ENCODE measurements at regions not wholly inside any gene's neighbourhood (a gene's known extent, or its start where the extent isn't known, plus 50 kb on each side); places are given as distances from the start of the nearest gene placed in this dataset.
"Not testable (repeated sequence)": the region's sequence is repeated elsewhere in the genome, so short reads cannot be mapped to it uniquely, and the experiment has no call there.

DNA sequence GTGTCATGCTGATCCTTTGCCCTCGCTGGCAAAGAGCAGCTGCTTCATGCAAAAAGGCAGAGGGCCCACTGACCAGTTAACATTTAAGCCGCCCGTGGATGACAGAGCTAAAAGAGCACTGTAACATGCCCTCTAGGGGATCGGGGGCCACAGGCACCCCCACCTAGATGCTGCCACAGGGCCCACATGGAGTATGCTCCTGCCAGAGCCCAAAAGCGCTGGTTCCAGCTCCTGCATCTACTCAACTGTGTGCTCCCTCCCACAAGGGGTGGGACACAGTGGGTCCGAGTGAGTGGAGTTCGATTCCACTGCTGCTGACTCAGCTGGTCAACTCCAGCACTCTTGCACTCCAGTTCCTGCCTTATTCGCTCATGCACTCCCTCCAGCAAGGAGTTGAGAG lies 199.8 kb upstream of the CNTNAP2 start:
- DNase-seq, result no peak

DNA sequence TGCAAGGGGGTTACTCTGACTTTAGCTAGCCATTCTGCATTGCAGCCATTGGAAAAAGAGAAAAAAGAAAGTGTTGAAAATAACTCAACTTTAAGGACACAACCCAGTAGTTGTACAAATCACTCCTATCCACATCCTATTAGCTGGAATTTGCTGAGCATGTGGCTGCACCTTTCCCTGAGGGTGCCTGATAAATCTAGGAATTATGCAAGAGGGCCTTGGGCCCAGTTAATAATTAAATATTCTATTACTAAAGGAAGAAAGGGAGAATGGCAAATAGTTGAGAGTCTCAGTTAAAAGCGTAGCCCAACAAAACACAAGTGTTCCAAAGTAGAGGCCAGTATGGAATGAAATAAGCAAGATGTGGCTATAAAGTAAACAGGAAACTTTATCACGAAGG lies 200.9 kb upstream of the CNTNAP2 start:
- no peak for DNase-seq

DNA sequence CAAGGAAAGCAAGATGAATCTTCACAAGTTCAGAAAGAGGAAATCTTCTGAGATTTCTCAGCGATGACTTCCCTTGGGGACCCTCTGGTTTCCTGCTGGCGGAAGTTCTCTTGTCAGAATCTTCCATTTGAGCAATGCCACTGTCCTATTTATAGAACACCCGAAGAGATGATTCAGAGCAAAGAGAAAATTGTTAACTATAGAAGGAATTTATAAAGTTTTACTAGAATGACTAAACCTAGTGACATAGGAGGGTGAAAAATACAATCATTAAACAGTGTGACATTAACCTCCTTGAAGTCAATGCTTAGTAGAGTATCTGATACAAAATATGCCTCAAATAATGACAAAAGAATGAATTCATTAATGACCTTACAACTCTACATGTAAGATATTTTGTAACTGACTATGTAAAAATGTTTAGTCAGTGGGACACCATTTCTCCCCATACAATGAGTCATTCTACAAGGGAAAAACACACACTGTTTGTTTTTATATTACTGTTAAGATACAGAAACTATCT lies 206.5 kb upstream of the CNTNAP2 start:
- DNase-seq, result no peak

DNA sequence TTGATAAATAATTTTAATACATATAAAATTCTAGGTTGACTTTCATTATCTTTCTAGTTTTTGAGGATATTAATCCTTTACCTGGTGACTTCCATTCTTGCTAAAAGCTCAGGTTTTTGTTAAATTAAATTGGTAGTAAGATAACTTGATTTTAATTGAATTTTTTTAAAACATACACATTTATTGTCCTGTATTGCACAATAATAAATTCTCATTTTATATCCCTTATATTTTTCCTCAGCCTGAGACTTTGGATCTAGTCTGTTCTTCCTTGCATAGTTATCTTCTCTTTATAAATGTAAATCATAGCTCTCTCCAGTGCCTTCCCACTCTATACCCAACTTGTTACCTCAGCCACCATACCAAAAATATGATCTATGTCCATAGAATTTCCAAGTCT lies 212.9 kb upstream of the CNTNAP2 start:
- no peak for DNase-seq

DNA sequence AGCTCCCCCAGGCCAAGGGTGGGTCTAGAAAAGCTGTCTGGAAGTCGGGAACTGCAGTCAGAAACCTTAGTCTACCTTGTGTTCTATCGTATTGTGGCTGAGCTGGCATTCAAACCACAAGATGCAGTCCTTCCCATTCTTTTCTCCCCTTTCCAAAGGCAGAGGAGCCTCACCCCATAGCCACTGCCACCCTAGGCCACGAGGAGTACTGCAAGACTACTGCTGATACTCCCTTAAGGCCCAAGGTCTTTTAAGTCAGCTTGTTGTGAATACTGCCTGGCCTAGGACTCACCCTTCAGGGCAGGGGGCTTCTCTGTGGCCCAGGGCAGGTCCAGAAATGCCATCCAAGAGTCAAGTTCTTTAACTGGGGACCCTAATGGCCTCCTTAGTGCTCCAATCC lies 214.5 kb upstream of the CNTNAP2 start:
- no peak for DNase-seq

DNA sequence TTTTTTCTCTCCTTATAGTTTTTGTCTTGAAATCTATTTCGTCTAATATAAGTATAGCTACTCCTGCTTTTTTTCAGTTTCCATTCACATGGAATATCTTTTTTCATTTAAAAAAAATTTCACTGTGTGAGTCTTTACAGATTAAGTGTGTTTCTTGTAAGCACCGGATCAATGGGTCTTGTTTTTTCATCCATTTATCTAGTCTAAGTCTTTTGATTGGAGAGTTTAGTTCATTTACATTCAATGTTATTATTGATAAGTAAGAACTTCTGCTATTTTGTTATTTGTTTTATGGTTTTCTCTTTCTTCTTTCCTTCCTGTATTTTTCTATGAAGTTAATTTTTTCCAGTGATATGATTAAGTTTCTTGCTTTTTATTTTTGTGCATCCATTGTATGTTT lies 216.7 kb upstream of the CNTNAP2 start:
- no peak for DNase-seq

DNA sequence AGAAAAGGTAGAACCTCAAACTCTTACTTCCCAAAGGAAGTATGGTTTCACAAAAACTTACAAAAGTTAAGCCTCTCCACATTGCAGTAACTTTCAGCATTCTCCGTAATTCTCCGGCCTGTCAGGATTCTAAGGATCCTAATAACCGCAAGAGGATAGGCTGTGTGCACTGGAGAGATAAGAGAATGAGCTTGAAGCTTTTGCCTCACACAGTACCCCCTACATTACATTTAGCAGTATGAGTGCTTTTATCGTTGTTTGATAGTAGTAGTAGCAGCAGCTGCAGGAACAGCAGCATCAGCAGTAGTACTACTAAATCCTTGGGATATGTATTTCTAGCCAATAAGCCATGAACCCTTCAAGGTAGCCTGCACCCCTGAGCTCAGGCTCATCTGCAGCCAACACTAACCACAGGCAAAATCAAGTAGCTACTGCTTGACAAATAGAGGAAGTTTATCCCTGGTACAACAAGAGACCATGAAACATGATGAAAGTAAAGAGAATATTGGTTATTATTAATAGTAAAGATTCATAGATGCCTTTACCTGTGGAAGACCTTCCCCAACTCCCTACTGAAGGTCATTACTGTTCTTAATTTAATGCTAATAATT lies 222.6 kb upstream of the CNTNAP2 start:
- no peak for DNase-seq

DNA sequence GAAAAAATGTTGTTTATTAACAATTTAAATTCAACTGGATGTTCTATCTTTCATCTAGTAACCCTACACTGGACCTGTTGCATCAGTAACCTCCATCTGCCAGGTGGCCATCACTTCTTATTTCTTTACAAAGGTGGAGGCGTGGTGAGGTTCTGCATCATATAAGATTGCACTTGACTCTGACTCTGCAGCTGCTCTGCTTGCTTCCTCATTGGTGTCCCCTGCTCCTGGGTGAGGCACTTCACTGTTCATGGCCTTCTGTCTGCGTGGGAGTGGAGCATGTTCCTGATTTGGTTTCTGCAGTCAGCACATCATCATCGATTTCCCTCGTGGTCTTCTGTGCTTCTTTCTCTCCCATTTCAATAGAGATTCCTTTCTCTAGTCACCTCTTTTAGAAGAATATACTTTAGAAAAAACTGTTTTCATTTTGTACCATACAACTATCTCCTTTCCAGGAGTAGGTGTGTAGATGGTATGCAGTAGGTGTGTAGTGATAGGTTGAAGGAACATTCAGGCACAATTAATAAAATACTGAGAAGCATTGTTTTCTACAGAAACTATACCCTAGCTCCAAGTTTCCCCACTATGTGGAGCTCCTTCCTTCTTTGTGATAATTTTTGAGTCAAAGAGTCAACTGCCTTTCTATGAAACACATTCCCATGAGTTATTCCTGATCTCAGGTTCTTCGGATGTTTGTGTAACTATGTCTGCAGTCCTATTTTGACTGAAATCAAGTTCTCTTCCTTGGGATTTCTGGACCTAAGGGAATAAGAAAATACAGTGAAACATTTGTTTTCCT lies 231.7 kb upstream of the CNTNAP2 start:
- no peak for DNase-seq

DNA sequence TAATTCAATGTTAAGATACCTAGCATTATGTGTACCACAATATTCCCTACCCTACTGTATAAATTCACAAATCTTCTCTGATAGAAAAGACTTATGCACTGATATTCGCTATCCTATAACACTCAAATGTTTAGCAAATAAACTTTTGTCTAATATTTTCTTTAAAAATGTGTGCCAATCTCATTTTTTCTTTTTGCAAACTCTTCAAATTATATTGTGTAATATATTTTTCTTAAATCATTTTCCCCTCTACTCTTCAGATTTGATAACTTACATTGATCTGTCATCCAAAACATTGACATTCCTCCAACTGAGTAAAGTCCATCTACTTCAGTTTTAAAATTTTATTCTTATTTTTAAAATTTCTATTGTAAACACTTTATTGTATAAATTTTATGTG lies 240.2 kb upstream of the CNTNAP2 start:
- DNase-seq, result no peak

DNA sequence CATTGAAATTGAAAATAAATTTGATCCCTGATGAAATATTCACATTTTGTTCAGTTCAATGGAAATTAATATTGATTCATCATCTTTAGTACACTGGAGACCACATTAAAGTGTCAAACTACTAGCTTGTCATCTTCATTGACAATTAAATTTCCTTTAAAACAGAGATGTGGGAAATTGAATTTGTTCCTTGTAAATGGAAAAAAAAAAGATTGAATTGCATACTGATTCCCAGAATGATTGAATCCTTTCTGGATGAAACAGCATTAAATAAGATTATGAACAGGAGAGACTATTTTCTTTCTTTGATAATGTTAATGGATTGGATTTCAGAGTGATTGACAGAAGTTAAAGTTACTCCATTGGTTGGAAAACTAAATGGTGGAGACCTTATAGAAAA lies 241.3 kb upstream of the CNTNAP2 start:
- DNase-seq, result no peak

DNA sequence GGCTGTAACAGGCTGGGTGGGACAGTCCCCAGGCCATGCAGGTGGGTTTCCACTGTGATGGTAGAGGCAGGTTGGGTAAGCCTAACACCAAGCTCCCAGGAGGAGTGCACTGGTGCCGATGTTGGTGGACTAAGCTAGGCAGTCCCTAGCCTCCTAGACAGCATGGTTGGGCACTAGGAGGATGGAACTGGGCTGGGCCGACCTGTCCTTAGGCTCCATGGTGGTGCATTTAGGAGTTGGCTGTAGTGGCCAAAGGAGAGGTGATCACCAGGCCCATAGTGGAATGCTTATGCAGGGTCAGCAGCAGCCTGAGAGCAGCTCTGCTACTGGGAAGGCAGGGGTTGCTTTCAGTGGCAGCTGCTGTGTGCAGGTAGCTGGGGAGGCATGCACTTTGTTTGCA lies 247.7 kb upstream of the CNTNAP2 start:
- DNase-seq, result no peak

DNA sequence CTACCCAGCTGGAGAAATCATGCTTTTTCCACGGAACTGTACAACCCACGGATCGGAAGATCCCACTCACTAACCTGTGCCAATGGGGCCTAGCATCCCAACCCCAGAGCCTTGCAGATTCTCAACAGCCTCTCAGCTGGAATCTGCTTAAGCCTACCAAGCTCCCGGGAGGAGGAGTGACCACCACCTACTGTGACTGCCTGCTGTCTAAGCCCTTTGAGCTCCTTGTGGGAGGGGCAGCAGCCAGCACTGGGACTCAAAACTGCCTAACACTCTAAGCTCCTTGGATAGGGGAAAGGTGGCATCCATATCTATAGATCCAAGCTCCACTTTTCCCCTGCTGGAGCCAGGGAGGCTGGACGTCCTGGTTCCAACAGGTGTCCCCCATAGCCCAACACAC lies 254.4 kb upstream of the CNTNAP2 start:
- no peak for DNase-seq

DNA sequence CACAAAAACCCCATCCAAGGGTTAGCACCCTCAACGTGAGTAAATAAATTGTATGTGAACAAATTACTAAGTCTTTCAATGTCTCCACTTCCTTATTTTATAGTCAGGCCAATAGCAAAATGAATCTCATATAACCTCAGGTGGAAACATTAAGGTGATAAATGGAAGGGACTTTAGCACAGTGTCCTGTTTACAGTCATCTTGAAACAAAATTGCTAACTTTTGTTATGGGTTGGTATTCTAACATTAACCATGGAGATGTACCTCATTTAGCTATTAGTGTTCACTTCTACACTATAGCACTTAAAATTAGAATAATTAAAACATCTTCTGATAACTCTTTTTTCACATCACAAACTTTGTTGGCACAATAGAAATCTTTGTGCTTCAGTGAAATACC lies 255.8 kb upstream of the CNTNAP2 start:
- no peak for DNase-seq

DNA sequence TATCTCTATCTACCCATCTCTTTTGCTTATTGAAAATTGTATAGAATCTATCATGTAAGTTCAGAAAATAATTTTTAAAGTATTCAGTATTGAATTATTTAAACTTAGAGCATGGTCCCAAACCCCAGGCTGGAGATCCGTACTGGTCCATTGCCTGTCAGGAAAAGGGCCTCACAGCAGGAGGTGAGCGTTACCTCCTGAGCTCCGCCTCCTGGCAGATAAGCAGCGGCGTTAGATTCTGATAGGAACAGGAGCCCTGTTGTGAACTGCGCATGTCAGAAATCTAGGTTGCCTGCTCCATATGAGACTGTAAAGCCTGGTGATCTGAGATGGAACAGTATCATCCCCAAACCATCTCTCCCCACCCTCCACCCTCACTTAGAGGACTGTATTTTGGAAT lies 266.0 kb upstream of the CNTNAP2 start:
- DNase-seq, result no peak

DNA sequence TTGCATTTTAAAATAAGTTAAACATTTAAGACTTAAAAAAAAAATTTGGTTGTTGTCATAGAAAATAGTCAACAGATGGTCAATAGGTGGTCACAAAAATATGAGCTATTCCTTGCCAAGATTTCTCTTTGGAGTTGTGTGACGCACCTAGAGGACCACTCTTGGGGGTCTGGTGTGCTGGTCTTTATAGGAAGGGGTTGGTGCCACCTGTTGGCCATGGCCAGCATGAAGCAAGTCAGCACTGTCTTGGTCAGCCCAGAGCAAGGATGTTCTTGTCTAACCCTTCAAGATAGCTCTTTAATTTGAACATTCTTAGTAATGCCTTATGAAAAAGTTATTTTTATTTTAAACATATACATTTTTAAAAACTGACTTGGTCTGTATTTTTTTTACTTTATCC lies 267.9 kb upstream of the CNTNAP2 start:
- DNase-seq, result peak; percentile 17

DNA sequence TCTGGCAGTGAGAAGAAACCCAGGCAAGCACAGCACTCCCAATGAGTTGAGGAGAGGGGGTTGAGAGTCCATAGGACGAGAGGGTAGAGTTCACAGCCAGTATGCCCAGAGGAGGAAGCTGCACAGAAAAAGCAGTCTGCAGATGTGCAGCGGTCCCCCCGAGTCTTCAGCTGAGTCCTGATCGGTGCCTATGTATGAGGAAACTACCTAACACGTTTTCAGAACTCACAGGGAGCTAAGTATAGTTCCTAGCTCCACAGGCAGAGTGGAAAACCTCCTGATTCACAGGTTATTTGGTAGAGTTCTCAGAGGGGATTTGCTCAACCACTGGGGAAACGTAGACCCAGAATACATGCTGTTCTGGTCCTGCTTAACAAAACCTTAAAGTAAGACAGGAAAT lies 271.3 kb upstream of the CNTNAP2 start:
- no peak for DNase-seq

DNA sequence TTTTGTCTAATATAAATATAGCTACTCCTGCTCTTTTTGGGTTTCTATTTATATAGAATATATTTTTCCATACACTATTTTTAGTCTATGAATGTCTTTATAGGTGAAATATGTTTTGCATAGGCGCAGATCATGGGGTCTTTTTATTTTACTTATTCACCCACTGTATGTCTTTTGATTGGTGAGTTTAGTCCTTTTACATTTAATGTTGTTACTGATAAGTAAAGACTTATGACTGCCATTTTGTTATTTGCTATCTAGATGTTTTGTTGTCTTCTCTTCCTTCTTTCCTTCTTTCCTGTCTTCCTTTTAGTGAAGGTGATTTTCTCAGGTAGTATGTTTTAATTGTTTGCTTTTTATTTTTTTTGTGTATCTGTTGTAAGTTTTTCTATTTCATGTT lies 276.8 kb upstream of the CNTNAP2 start:
- DNase-seq, result no peak

DNA sequence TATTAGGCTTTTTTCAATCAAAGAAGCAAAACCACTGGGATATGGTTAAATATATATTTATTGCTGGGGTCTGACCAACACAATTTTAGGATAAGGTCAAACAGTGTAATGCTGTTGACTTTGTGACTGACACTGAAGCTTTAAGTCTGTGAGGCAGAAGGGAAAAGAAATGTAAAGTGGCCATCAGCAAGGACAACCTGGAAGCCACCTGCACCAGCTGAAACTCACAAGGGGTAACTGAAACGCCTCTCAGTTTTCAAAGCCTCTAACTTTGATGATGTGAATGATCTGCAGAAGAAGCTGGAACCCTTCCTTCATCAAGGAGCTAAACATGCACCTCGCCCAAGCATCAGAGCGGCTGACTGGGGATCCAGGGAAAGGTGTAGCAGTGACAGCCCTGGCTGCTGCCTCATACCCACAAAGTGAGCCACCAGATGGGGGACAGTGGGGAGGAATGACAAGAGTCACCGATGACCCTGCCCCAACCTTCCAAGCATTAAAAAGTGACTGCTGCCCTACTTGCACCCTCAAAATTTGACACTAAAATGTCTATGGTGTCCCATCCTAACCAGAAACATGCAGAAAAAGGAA lies 284.9 kb upstream of the CNTNAP2 start:
- no peak for DNase-seq

DNA sequence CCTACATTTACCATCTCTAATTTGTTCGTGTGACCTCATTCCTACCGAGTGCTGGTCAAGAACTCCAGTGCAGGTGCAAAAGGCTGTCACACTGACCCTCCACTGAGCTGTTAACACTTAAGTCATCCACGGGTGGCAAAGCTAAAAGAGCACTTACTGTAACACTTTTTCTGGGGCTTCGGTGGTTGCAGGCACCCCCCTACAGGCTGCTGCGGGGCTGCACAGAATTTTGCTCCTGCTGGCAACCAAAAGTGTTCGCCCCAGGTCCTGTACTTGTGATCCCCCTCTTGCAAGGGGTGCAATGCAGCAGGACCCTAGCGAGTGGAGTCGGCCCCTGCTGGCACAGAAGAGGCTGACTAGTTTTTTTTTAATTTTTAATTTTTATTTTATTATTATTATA lies 298.9 kb upstream of the CNTNAP2 start:
- no peak for DNase-seq

DNA sequence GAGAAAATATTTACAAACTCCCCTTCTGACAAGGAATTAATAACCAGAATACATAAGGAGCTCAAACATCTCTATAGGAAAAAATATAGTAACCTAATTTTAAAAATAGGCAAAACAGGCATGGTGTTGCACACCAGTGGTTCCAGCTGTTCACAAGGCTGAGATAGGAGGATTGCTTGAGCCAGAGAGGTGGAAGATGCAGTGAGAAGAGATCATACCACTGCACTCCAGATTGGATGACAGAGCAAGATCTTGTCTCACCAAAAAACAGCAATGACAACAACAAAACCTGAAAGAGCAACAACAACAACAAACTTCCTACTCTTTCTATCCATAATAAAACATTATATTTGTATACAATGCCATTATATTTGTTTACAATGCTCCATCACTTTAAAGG lies 304.4 kb upstream of the CNTNAP2 start:
- no peak for DNase-seq

DNA sequence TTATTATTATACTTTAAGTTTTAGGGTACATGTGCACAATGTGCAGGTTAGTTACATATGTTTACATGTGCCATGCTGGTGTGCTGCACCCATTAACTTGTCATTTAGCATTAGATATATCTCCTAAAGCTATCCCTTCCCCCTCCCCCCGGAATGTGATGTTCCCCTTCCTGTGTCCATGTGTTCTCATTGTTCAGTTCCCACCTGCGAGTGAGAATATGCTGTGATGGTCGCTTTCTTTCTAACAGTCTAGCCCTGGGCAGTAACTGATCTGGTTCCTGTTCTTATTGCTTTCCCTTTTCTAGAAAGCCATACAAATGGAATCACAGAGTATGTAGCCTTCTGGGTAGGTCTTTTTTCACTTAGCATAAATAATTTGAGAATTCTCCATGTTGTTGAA lies 311.1 kb upstream of the CNTNAP2 start:
- DNase-seq, result not testable (repeated sequence)

DNA sequence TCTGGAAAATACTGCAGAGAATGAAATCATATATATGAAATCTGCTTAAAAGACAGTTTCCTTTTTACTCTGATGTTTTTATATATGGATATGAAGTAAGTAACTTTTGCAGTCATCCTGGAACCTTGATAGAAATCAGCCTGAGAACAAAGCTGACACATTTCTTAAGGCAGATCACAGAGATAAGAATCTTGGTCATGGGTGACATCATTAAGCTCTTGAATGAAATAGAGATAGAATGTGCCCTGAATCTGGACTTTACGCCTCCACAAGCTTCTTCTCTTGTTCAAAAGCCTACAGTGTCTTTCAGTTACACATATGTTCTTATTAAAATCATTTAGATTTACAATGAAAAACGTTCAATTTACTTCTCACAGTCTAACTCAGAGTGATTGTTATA lies 319.1 kb upstream of the CNTNAP2 start:
- no peak for DNase-seq

DNA sequence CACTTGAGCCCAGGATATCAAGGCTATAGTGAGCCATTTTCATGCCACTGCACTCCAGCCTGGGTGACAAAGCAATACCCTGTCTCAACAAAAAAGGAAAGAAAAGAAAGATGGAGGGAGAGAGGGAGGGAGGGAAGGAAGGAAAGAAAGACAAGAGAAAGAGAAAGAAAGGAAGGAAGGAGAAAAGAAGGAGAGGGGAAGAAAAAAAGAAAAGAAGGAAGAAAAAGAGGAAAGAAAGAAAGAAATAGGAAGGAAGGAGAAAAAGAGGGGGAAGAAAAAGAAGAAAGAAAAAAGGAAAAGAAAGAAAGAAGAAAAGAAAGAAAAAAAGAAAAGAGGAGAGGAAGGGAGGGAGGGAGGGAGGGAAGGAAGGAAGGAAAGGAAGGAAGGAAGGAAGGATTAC lies 321.5 kb upstream of the CNTNAP2 start:
- no peak for DNase-seq

Data from NCI-H1105 (cell line).